HepG2 (cell line): ENCODE measurements at regions not wholly inside any gene's neighbourhood (a gene's known extent, or its start where the extent isn't known, plus 50 kb on each side); places are given as distances from the start of the nearest gene placed in this dataset.

Source experiments
- ATAC-seq: fragments of 200-7000 bp; cut with Tn5 transposase; 3 replicates; pipeline ENCODE4 v1.9.1; 2020; ENCODE audit warnings: mild to moderate bottlenecking, moderate library complexity
- BruUV-seq: library from RNA; stranded (reverse); fragments of 400-500 nt; replicated peaks from 2 replicates; lab custom pipeline; 2021; lab: Mats Ljungman, UMichigan
- CTCF ChIA-PET: fragments of 300-600 bp; formaldehyde crosslinking; extraction: SDS; loops from one replicate; lab custom pipeline; 2021; ENCODE audit warnings: low total read pairs, inconsistent platforms, low intra/inter-chr PET ratio; lab: Yijun Ruan, JAX
- POLR2A ChIA-PET: fragments of 350-600 bp; sonication (Branson Sonifier 250); formaldehyde crosslinking; loops from one replicate; lab custom pipeline; 2020; ENCODE audit warnings: antibody characterized with exemption, inconsistent platforms; lab: Yijun Ruan, JAX
- DNase-seq: peaks from one replicate; pipeline ENCODE4 v3.0.0-alpha.2; 2015; ENCODE audit warnings: low spot score
- FAIRE-seq: peaks from 3 replicates; lab custom pipeline; 2011; peaks lifted over from hg19 to GRCh38; lab: Jason Lieb, UNC
- H2AFZ ChIP-seq: one replicate; pipeline ENCODE4 v1.6.1; 2011; ENCODE audit warnings: low read length, inconsistent platforms
- H3K27ac ChIP-seq: fragments of 300-600 bp; 3 replicates; pipeline ENCODE4 v1.8.0; 2011; ENCODE audit warnings: mixed run types, mild to moderate bottlenecking, mixed read lengths, low read length, inconsistent platforms; ENCODE audit not compliant: insufficient read depth; ENCODE audit errors: extremely low read length
- H3K27me3 ChIP-seq, 2 experiments: fragments of 200-600 bp in 1 of 2; 2 replicates in 1 of 2; 3 replicates in 1 of 2; pipeline versions ENCODE4 v1.6.0 to v1.8.0; 2011; ENCODE audit warnings: low read length in 2 of 2, mild to moderate bottlenecking in 2 of 2, moderate library complexity in 2 of 2, inconsistent platforms in 1 of 2; ENCODE audit not compliant: insufficient read depth in 2 of 2, control insufficient read depth in 1 of 2
- H3K36me3 ChIP-seq, 2 experiments: fragments of 200-600 bp in 1 of 2; replicated peaks in 1 of 2; 2 replicates in 1 of 2; 3 replicates in 1 of 2; pipeline versions ENCODE4 v1.5.1 to v1.8.0; 2011; ENCODE audit warnings: low read length in 2 of 2, inconsistent platforms in 1 of 2; ENCODE audit not compliant: insufficient read depth in 2 of 2, control insufficient read depth in 1 of 2
- H3K4me1 ChIP-seq: 2 replicates; pipeline ENCODE4 v1.5.1; 2012; ENCODE audit warnings: low read length, inconsistent platforms; ENCODE audit not compliant: insufficient read depth
- H3K4me2 ChIP-seq: 2 replicates; pipeline ENCODE4 v1.6.0; 2011; ENCODE audit warnings: low read depth, low read length, inconsistent platforms
- H3K4me3 ChIP-seq, 3 experiments: fragments of 200-600 bp in 1 of 3; sonication (generic), shearing (Covaris generic) in 1 of 3; replicated peaks in 1 of 3; 2 replicates each; pipeline ENCODE4 v1.5.1; 2011 to 2016; ENCODE audit warnings: low read length in 3 of 3, inconsistent platforms in 2 of 3, low read depth in 2 of 3, mild to moderate bottlenecking in 2 of 3, control low read depth in 1 of 3, mixed read lengths in 1 of 3; ENCODE audit not compliant: insufficient read depth in 1 of 3
- H3K79me2 ChIP-seq: one replicate; pipeline ENCODE4 v1.6.1; 2011; ENCODE audit warnings: low read length, inconsistent platforms; ENCODE audit not compliant: insufficient read depth
- H3K9ac ChIP-seq: 2 replicates; pipeline ENCODE4 v1.6.0; 2011; ENCODE audit warnings: mild to moderate bottlenecking, low read depth, low read length, inconsistent platforms; ENCODE audit not compliant: insufficient read depth
- H3K9me3 ChIP-seq: 2 replicates; pipeline ENCODE4 v1.5.1; 2012; ENCODE audit warnings: mild to moderate bottlenecking, low read length
- H4K20me1 ChIP-seq: 2 replicates; pipeline ENCODE4 v1.6.0; 2011; ENCODE audit warnings: inconsistent platforms, mild to moderate bottlenecking, low read length, moderate library complexity; ENCODE audit not compliant: insufficient read depth
- ARNTL ChIP-seq: sonication (generic); formaldehyde crosslinking; IDR thresholded peaks from 2 replicates; pipeline ENCODE4 v1.4.0; 2020; ENCODE audit warnings: mild to moderate bottlenecking, missing genetic modification reagents
- CREM ChIP-seq, 2 experiments: sonication (generic) in 1 of 2; formaldehyde crosslinking in 1 of 2; IDR thresholded peaks; 2 replicates each; pipeline versions ENCODE4 v1.4.0 to v1.6.1; 2016 to 2020; ENCODE audit warnings: antibody characterized with exemption in 1 of 2, mild to moderate bottlenecking in 1 of 2, missing genetic modification reagents in 1 of 2
- DPF2 ChIP-seq: sonication (generic); formaldehyde crosslinking; IDR thresholded peaks from 2 replicates; pipeline ENCODE4 v1.4.0; 2020; ENCODE audit warnings: mild to moderate bottlenecking, low read depth, missing genetic modification reagents, borderline replicate concordance
- FLYWCH1 ChIP-seq: sonication (generic); formaldehyde crosslinking; IDR thresholded peaks from 2 replicates; pipeline ENCODE4 v1.8.1; 2023; ENCODE audit warnings: mild to moderate bottlenecking, missing genetic modification reagents
- FOXK1 ChIP-seq: sonication (generic); formaldehyde crosslinking; IDR thresholded peaks from 2 replicates; pipeline ENCODE4 v1.4.0; 2020; ENCODE audit warnings: low read depth, missing genetic modification reagents, borderline replicate concordance
- HDAC1 ChIP-seq: sonication (generic); formaldehyde crosslinking; IDR thresholded peaks from 2 replicates; pipeline ENCODE4 v1.5.1; 2020; ENCODE audit warnings: mild to moderate bottlenecking, missing genetic modification reagents
- KDM1A ChIP-seq: IDR thresholded peaks from 2 replicates; pipeline ENCODE4 v1.6.1; 2016; ENCODE audit warnings: missing compliant biosample characterization
- NR2F1 ChIP-seq, 2 experiments: fragments of 450-650 bp in 1 of 2; formaldehyde crosslinking in 1 of 2; IDR thresholded peaks; 2 replicates each; pipeline versions ENCODE4 v1.5.0 to v1.6.1; 2016 to 2020; ENCODE audit warnings: mild to moderate bottlenecking in 1 of 2, missing compliant biosample characterization in 1 of 2, missing genetic modification reagents in 1 of 2, moderate library complexity in 1 of 2
- RFXAP ChIP-seq: sonication (generic); formaldehyde crosslinking; IDR thresholded peaks from 2 replicates; pipeline ENCODE4 v1.4.0; 2020; ENCODE audit warnings: missing genetic modification reagents, borderline replicate concordance
- SOX6 ChIP-seq, 2 experiments: fragments of 450-650 bp in 1 of 2; sonication (generic) in 1 of 2; formaldehyde crosslinking in 1 of 2; IDR thresholded peaks; 2 replicates each; pipeline versions ENCODE4 v1.4.0 to v1.6.1; 2017 to 2020; ENCODE audit warnings: antibody characterized with exemption in 1 of 2, mild to moderate bottlenecking in 1 of 2, missing genetic modification reagents in 1 of 2
- SP1 ChIP-seq, 2 experiments: fragments of 450-650 bp in 1 of 2; sonication (generic) in 1 of 2; formaldehyde crosslinking in 1 of 2; IDR thresholded peaks; 2 replicates each; pipeline versions ENCODE4 v1.4.0 to v1.6.1; 2016 to 2020; ENCODE audit warnings: missing genetic modification reagents in 1 of 2
- TCF7 ChIP-seq: sonication (generic); IDR thresholded peaks from 2 replicates; pipeline ENCODE4 v1.6.1; 2016; ENCODE audit warnings: antibody characterized with exemption, low read depth
- TEAD3 ChIP-seq: optimal IDR thresholded peaks from 2 replicates; pipeline ENCODE3; 2016; ENCODE audit warnings: borderline replicate concordance
- ZBTB34 ChIP-seq: sonication (generic); formaldehyde crosslinking; IDR thresholded peaks from 2 replicates; pipeline ENCODE4 v1.8.0; 2022; ENCODE audit warnings: mild to moderate bottlenecking, missing genetic modification reagents
- ZNF800 ChIP-seq: sonication (generic); formaldehyde crosslinking; IDR thresholded peaks from 2 replicates; pipeline ENCODE4 v1.4.0; 2020; ENCODE audit warnings: missing genetic modification reagents
- WGBS: methylation state at CpG from one replicate; pipeline ENCODE4 v1.1.6; 2017; ENCODE audit warnings: low lambda C conversion rate; 5-methylcytosine and 5-hydroxymethylcytosine counted together
- in situ Hi-C: cut with HindIII; loops from 2 replicates; pipeline ENCODE4 v1.10.0; 2017; ENCODE audit warnings: low pct_unique_long_range_greater_than_20kb; ENCODE audit not compliant: extremely low pct_ligation_motif_present
- intact Hi-C: fragments of 100-400 bp; cut with micrococcal nuclease; formaldehyde crosslinking; loops from one replicate; pipeline ENCODE4 v1.10.0; 2022; ENCODE audit not compliant: unreplicated experiment
- TF ChIP-seq, protein P1 (sequence below): sonication (generic); formaldehyde crosslinking; IDR thresholded peaks from 2 replicates; pipeline ENCODE4 v1.5.0; 2020; ENCODE audit warnings: mild to moderate bottlenecking, missing genetic modification reagents, borderline replicate concordance

- CTCF ChIA-PET = no interaction called here
- H3K27ac ChIP-seq = peak overlapping the region; percentile 25
- POLR2A ChIA-PET = interaction anchor here (0.6 to 0.9 kb wide), 2 partner anchors 145 to 148 kb away, joined by 3 read pairs; partner anchors contain the start of gene ARRDC3
- TF ChIP-seq RFXAP (no peak), ZNF800 (CRISPR knock-in tag) (no peak), KDM1A (CRISPR knock-in tag) (no peak), NR2F1 (CRISPR knock-in tag; IDR thresholded peaks at IDR 0.05) (peak in 1 of 2 experiments; percentile 69; a peak in 2 of 4 replicates), CREM (IDR thresholded peaks at IDR 0.05) (peak; percentile 57; the same call in 1 of the 2 replicates), CREM (CRISPR knock-in tag; IDR thresholded peaks at IDR 0.05) (no peak), SOX6 (IDR thresholded peaks at IDR 0.05) (no peak), SOX6 (CRISPR knock-in tag; IDR thresholded peaks at IDR 0.05) (peak; percentile 75), HDAC1 (CRISPR knock-in tag) (peak; percentile 43; the same call in 1 of the 2 replicates), DPF2 (CRISPR knock-in tag) (no peak), FLYWCH1 (no peak), ARNTL (CRISPR knock-in tag) (peak; percentile 70; the same call in 1 of the 2 replicates), TEAD3 (CRISPR knock-in tag) (peak; percentile 53), ZBTB34 (no peak), TCF7 (peak; percentile 44; the same call in 1 of the 2 replicates), SP1 (IDR thresholded peaks at IDR 0.05) (no peak), SP1 (CRISPR knock-in tag; IDR thresholded peaks at IDR 0.05) (no peak), FOXK1 (0 out of 2 replicates have a peak, but pooled peaks have one; percentile 25)
- TF ChIP-seq, protein P1, sequence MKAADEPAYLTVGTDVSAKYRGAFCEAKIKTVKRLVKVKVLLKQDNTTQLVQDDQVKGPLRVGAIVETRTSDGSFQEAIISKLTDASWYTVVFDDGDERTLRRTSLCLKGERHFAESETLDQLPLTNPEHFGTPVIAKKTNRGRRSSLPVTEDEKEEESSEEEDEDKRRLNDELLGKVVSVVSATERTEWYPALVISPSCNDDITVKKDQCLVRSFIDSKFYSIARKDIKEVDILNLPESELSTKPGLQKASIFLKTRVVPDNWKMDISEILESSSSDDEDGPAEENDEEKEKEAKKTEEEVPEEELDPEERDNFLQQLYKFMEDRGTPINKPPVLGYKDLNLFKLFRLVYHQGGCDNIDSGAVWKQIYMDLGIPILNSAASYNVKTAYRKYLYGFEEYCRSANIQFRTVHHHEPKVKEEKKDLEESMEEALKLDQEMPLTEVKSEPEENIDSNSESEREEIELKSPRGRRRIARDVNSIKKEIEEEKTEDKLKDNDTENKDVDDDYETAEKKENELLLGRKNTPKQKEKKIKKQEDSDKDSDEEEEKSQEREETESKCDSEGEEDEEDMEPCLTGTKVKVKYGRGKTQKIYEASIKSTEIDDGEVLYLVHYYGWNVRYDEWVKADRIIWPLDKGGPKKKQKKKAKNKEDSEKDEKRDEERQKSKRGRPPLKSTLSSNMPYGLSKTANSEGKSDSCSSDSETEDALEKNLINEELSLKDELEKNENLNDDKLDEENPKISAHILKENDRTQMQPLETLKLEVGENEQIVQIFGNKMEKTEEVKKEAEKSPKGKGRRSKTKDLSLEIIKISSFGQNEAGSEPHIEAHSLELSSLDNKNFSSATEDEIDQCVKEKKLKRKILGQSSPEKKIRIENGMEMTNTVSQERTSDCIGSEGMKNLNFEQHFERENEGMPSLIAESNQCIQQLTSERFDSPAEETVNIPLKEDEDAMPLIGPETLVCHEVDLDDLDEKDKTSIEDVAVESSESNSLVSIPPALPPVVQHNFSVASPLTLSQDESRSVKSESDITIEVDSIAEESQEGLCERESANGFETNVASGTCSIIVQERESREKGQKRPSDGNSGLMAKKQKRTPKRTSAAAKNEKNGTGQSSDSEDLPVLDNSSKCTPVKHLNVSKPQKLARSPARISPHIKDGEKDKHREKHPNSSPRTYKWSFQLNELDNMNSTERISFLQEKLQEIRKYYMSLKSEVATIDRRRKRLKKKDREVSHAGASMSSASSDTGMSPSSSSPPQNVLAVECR (CRISPR knock-in tag) = no peak
These were observed 147.8 kb downstream of the ARRDC3 start for GRCh38 chr5:91235271-91235694.

More at GRCh38 chr5:91235271-91235694, 147.8 kb downstream of the ARRDC3 start:
- DNase-seq (peak; percentile 61), ATAC-seq (peak; percentile 93), FAIRE-seq (peak; percentile 8)
- Histone ChIP-seq H4K20me1 (no peaks in the 10 kb centered on the region), H3K4me3 (no peak overlapping the region), H3K27me3 (no peaks in the 10 kb centered on the region), H3K9me3 (no peaks in the 10 kb centered on the region), H3K36me3 (no peaks in the 10 kb centered on the region), H2AFZ (no peak overlapping the region), H3K4me2 (peak overlapping the region; percentile 49), H3K79me2 (no peaks in the 10 kb centered on the region), H3K9ac (no peak overlapping the region), H3K4me1 (peaks cover 23% of the 10 kb centered on the region)
- 4% methylated on average over 2 of the region's 2 CpGs for WGBS
- in situ Hi-C loops = no loop called here
- intact Hi-C loops = no loop called here
- no TSS peak for BruUV-seq
